SK-N-SH treated with all-trans-retinoic acid at 6 μM for 48 hours (cell line): ENCODE measurements at regions not wholly inside any gene's neighbourhood (a gene's known extent, or its start where the extent isn't known, plus 50 kb on each side); places are given as distances from the start of the nearest gene placed in this dataset.

Source experiments
- ATAC-seq: fragments of 200-7000 bp; cut with Tn5 transposase; 3 replicates; pipeline ENCODE4 v1.9.1; 2020; ENCODE audit warnings: mild to moderate bottlenecking, moderate library complexity
- ARNTL ChIP-seq: fragments of 450-650 bp; formaldehyde crosslinking; IDR thresholded peaks from 2 replicates; pipeline ENCODE4 v1.5.0; 2020; ENCODE audit warnings: low read depth, mild to moderate bottlenecking, moderate library complexity, borderline replicate concordance
- BACH2 ChIP-seq: fragments of 250-450 bp; sonication (Bioruptor Pico); IDR thresholded peaks from 2 replicates; pipeline ENCODE4 v1.9.0; 2021; ENCODE audit warnings: mild to moderate bottlenecking, borderline replicate concordance
- CSDC2 ChIP-seq: fragments of 250-450 bp; sonication (Bioruptor Pico); IDR thresholded peaks from 2 replicates; pipeline ENCODE4 v1.5.0; 2020; ENCODE audit warnings: mild to moderate bottlenecking, moderate library complexity
- ESRRG ChIP-seq: fragments of 250-450 bp; sonication (Bioruptor Pico); IDR thresholded peaks from 2 replicates; pipeline ENCODE4 v1.6.1; 2021; ENCODE audit warnings: mild to moderate bottlenecking
- GLIS3 ChIP-seq: fragments of 250-450 bp; sonication (Bioruptor Pico); IDR thresholded peaks from 2 replicates; pipeline ENCODE4 v1.5.0; 2020; ENCODE audit warnings: mild to moderate bottlenecking, moderate library complexity
- ISL1 ChIP-seq: fragments of 250-450 bp; sonication (Bioruptor Pico); IDR thresholded peaks from 2 replicates; pipeline ENCODE4 v2.1.2; 2022; ENCODE audit warnings: mild to moderate bottlenecking, moderate library complexity
- OSR1 ChIP-seq: fragments of 250-450 bp; sonication (Bioruptor Pico); IDR thresholded peaks from 2 replicates; pipeline ENCODE4 v1.8.0; 2022; ENCODE audit warnings: moderate library complexity, mild to moderate bottlenecking, inconsistent platforms
- PPARA ChIP-seq: fragments of 250-450 bp; sonication (Bioruptor Pico); IDR thresholded peaks from 2 replicates; pipeline ENCODE4 v1.5.0; 2020; ENCODE audit warnings: mild to moderate bottlenecking, borderline replicate concordance
- RARB ChIP-seq: fragments of 250-450 bp; sonication (Bioruptor Pico); IDR thresholded peaks from 2 replicates; pipeline ENCODE4 v1.8.0; 2021; ENCODE audit warnings: mild to moderate bottlenecking, moderate library complexity
- SNAI2 ChIP-seq: fragments of 250-450 bp; sonication (Bioruptor Pico); IDR thresholded peaks from 2 replicates; pipeline ENCODE4 v1.5.0; 2020; ENCODE audit warnings: mild to moderate bottlenecking, moderate library complexity
- TCF4 ChIP-seq: fragments of 250-450 bp; sonication (Bioruptor Pico); IDR thresholded peaks from 2 replicates; pipeline ENCODE4 v1.8.0; 2021; ENCODE audit warnings: mild to moderate bottlenecking, moderate library complexity, borderline replicate concordance
- TOX ChIP-seq: fragments of 250-450 bp; sonication (Bioruptor Pico); IDR thresholded peaks from 2 replicates; pipeline ENCODE4 v1.8.0; 2021; ENCODE audit warnings: mild to moderate bottlenecking, moderate library complexity, borderline replicate concordance
- ZC3H10 ChIP-seq: fragments of 250-450 bp; sonication (Bioruptor Pico); IDR thresholded peaks from 2 replicates; pipeline ENCODE4 v1.5.1; 2021; ENCODE audit warnings: mild to moderate bottlenecking, moderate library complexity
- ZFP3 ChIP-seq: fragments of 250-450 bp; sonication (Bioruptor Pico); IDR thresholded peaks from 2 replicates; pipeline ENCODE4 v1.5.0; 2020; ENCODE audit warnings: mild to moderate bottlenecking, moderate library complexity
- ZFP30 ChIP-seq: fragments of 450-650 bp; formaldehyde crosslinking; IDR thresholded peaks from 2 replicates; pipeline ENCODE4 v1.5.0; 2022; ENCODE audit warnings: mild to moderate bottlenecking, moderate library complexity
- ZNF565 ChIP-seq: fragments of 450-650 bp; formaldehyde crosslinking; conservative IDR thresholded peaks from 2 replicates; pipeline ENCODE4 v1.5.0; 2020; ENCODE audit warnings: low read depth, mild to moderate bottlenecking, moderate library complexity
- ZNF70 ChIP-seq: fragments of 450-650 bp; formaldehyde crosslinking; IDR thresholded peaks from 2 replicates; pipeline ENCODE4 v1.5.0; 2020; ENCODE audit warnings: mild to moderate bottlenecking, moderate library complexity
- ZNF8 ChIP-seq: fragments of 450-650 bp; formaldehyde crosslinking; IDR thresholded peaks from 2 replicates; pipeline ENCODE4 v1.5.0; 2020; ENCODE audit warnings: mild to moderate bottlenecking, moderate library complexity
- TF ChIP-seq, protein P1 (sequence below): fragments of 250-450 bp; sonication (Bioruptor Pico); IDR thresholded peaks from 2 replicates; pipeline ENCODE4 v1.5.0; 2020; ENCODE audit warnings: mild to moderate bottlenecking, moderate library complexity
- TF ChIP-seq, protein P2 (sequence below): fragments of 250-450 bp; sonication (Bioruptor Pico); IDR thresholded peaks from 2 replicates; pipeline ENCODE4 v1.5.1; 2020; ENCODE audit warnings: low read depth, mild to moderate bottlenecking, moderate library complexity
- TF ChIP-seq, protein P3 (sequence below): fragments of 250-450 bp; sonication (Bioruptor Pico); IDR thresholded peaks from 2 replicates; pipeline ENCODE4 v1.8.0; 2020; ENCODE audit warnings: mild to moderate bottlenecking, moderate library complexity, borderline replicate concordance
- TF ChIP-seq, protein P4 (sequence below): fragments of 250-450 bp; sonication (Bioruptor Pico); IDR thresholded peaks from 2 replicates; pipeline ENCODE4 v1.5.1; 2021; ENCODE audit warnings: mild to moderate bottlenecking, moderate library complexity

DNA sequence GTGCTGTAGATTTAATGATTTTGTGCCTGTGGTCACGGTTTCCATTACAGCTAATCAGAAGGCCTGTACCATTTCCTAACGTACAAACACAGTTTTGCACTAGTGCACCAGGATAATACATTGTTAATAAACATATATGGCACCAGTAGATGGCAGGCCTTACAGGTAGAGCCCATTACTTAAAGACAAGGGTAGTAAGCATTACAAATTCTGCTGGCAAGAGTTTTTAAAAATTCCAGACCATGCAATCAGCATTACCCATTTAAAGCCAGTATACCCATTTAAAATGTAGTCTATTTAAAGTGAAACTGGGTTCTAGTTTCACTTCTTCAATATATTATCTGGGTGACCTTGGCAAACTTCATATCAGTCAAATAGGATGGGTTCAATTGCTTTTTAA is 224.2 kb downstream of the NUP35 start:
- TF ChIP-seq OSR1 (no peak), RARB (CRISPR knock-in tag) (no peak), ISL1 (CRISPR knock-in tag) (no peak), ZFP3 (CRISPR knock-in tag) (no peak), ZNF70 (CRISPR knock-in tag) (no peak), ARNTL (CRISPR knock-in tag) (no peak), TOX (CRISPR knock-in tag) (no peak), ZNF565 (CRISPR knock-in tag) (no peak), GLIS3 (CRISPR knock-in tag) (no peak), SNAI2 (no peak), ZFP30 (CRISPR knock-in tag) (no peak)
- TF ChIP-seq, protein P1, sequence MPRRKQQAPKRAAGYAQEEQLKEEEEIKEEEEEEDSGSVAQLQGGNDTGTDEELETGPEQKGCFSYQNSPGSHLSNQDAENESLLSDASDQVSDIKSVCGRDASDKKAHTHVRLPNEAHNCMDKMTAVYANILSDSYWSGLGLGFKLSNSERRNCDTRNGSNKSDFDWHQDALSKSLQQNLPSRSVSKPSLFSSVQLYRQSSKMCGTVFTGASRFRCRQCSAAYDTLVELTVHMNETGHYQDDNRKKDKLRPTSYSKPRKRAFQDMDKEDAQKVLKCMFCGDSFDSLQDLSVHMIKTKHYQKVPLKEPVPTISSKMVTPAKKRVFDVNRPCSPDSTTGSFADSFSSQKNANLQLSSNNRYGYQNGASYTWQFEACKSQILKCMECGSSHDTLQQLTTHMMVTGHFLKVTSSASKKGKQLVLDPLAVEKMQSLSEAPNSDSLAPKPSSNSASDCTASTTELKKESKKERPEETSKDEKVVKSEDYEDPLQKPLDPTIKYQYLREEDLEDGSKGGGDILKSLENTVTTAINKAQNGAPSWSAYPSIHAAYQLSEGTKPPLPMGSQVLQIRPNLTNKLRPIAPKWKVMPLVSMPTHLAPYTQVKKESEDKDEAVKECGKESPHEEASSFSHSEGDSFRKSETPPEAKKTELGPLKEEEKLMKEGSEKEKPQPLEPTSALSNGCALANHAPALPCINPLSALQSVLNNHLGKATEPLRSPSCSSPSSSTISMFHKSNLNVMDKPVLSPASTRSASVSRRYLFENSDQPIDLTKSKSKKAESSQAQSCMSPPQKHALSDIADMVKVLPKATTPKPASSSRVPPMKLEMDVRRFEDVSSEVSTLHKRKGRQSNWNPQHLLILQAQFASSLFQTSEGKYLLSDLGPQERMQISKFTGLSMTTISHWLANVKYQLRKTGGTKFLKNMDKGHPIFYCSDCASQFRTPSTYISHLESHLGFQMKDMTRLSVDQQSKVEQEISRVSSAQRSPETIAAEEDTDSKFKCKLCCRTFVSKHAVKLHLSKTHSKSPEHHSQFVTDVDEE (CRISPR knock-in tag): no peak
- TF ChIP-seq, protein P2, sequence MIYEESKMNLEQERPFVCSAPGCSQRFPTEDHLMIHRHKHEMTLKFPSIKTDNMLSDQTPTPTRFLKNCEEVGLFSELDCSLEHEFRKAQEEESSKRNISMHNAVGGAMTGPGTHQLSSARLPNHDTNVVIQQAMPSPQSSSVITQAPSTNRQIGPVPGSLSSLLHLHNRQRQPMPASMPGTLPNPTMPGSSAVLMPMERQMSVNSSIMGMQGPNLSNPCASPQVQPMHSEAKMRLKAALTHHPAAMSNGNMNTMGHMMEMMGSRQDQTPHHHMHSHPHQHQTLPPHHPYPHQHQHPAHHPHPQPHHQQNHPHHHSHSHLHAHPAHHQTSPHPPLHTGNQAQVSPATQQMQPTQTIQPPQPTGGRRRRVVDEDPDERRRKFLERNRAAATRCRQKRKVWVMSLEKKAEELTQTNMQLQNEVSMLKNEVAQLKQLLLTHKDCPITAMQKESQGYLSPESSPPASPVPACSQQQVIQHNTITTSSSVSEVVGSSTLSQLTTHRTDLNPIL (CRISPR knock-in tag): no peak
- TF ChIP-seq, all 23 proteins: peak for 0

DNA sequence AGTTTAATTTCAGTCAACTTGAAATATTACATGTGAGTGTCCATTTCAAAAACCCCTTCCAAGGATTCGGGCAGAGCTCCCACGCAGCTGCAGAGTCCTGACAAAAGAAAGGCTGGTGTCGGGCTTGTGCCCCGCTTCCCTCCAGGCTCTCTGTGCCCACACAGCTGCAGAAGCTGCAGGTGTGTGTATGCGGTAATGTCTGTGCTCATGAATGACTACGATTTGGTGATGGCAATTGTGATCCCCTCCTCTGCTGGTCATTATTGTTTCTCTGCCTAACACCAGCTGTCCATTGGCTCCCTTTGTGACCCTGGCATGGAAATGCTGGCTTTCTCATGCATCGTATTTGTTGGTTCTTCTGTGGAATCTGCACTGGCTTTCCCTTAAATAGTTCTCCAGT is 224.8 kb downstream of the NUP35 start:
- no peak for ATAC-seq
- TF ChIP-seq ARNTL (CRISPR knock-in tag) (no peak), TCF4 (no peak), ZC3H10 (no peak), OSR1 (no peak), RARB (CRISPR knock-in tag) (no peak)
- TF ChIP-seq, protein P2 (CRISPR knock-in tag): no peak
- TF ChIP-seq, protein P3, sequence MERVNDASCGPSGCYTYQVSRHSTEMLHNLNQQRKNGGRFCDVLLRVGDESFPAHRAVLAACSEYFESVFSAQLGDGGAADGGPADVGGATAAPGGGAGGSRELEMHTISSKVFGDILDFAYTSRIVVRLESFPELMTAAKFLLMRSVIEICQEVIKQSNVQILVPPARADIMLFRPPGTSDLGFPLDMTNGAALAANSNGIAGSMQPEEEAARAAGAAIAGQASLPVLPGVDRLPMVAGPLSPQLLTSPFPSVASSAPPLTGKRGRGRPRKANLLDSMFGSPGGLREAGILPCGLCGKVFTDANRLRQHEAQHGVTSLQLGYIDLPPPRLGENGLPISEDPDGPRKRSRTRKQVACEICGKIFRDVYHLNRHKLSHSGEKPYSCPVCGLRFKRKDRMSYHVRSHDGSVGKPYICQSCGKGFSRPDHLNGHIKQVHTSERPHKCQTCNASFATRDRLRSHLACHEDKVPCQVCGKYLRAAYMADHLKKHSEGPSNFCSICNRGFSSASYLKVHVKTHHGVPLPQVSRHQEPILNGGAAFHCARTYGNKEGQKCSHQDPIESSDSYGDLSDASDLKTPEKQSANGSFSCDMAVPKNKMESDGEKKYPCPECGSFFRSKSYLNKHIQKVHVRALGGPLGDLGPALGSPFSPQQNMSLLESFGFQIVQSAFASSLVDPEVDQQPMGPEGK (CRISPR knock-in tag): no peak
- TF ChIP-seq, protein P4, sequence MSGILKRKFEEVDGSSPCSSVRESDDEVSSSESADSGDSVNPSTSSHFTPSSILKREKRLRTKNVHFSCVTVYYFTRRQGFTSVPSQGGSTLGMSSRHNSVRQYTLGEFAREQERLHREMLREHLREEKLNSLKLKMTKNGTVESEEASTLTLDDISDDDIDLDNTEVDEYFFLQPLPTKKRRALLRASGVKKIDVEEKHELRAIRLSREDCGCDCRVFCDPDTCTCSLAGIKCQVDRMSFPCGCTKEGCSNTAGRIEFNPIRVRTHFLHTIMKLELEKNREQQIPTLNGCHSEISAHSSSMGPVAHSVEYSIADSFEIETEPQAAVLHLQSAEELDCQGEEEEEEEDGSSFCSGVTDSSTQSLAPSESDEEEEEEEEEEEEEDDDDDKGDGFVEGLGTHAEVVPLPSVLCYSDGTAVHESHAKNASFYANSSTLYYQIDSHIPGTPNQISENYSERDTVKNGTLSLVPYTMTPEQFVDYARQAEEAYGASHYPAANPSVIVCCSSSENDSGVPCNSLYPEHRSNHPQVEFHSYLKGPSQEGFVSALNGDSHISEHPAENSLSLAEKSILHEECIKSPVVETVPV (CRISPR knock-in tag): no peak
- TF ChIP-seq, protein P1 (CRISPR knock-in tag): no peak

More for the DNA sequence above, 224.2 kb downstream of the NUP35 start:
- ATAC-seq: no peak

DNA sequence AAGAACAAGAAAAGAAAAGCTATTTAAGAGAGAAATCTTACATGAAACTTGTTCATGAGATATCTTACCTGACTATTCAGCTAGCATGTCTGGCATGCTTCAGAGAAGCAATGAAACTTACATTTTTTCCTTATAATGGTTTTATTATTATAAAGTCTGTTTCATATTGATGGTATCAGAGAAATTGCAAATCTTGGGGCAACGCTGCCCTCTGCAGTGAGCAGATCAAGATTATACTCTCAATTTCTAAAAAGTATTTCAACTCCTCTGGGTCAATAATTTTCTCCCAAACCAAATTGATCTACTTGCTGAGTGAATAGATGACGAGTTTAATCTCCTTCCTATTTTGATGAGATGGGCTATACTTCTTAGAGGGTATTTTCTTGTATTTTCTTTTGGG is 235.6 kb downstream of the NUP35 start:
- peak; percentile 53; the same call in 2 of the 3 replicates for ATAC-seq
- TF ChIP-seq ZNF8 (CRISPR knock-in tag) (no peak), GLIS3 (CRISPR knock-in tag) (no peak), ISL1 (CRISPR knock-in tag) (no peak), SNAI2 (no peak), CSDC2 (CRISPR knock-in tag) (no peak), BACH2 (CRISPR knock-in tag) (no peak), ESRRG (CRISPR knock-in tag) (no peak), PPARA (CRISPR knock-in tag) (no peak), ZFP30 (CRISPR knock-in tag) (no peak), ZFP3 (CRISPR knock-in tag) (no peak)
- TF ChIP-seq, protein P2 (CRISPR knock-in tag): no peak
- TF ChIP-seq, protein P4 (CRISPR knock-in tag): no peak
